HuH-7 (cell line): ENCODE measurements at regions not wholly inside any gene's neighbourhood (a gene's known extent, or its start where the extent isn't known, plus 50 kb on each side); places are given as distances from the start of the nearest gene placed in this dataset.

ENCODE experiments used
- DNase-seq: peaks from one replicate; pipeline ENCODE4 v3.0.0; 2011; ENCODE audit warnings: low spot score

GRCh38 chr3:106699122-106699521 lies 678.1 kb upstream of the CCDC54 start:
- no peak for DNase-seq

DNA sequence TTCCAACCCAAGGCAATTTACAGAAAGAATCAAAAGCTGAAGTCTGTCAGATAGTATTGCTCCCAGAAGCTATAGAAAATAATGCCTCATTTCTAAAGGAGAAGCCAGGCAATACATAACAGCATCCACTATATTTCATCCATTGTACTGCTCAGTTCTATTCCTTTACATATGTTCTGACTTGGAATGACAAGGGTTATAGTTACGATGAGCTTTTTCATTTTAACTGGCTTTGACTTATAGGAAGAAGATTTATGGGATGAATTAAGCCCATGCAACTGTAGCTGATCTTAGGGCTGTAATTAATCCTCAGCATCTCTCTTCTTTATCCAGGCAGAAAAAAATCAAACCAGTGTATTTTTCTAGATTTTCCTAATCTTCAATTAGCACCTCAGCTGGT lies 676.3 kb upstream of the CCDC54 start:
- no peak for DNase-seq

- DNase-seq, result no peak
Observed at GRCh38 chr3:106703524-106703923, 673.7 kb upstream of the CCDC54 start.

- no peak for DNase-seq
Observed at GRCh38 chr3:106707347-106707746, 669.9 kb upstream of the CCDC54 start.

- no peak for DNase-seq
Observed at GRCh38 chr3:106710596-106710995, 666.6 kb upstream of the CCDC54 start.

DNA sequence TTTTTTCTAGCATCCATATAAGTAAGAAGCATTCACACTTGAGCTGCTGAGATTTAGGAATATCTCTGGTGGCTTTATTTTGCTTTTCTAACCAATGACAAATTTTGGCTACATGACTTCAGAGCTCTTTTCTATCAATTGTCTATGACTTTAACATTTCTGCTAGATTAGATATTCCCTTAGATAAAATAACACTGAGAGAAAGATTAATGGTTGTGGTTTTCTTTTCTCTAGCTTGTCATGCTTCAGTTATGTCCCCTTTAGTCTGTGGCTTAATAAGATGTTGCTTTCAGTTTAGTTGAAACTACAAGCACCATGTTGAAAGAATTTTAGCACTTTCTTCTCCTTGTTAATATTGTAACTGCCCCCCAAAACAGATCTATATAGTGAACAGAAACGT lies 665.6 kb upstream of the CCDC54 start:
- DNase-seq, result no peak

GRCh38 chr3:106714400-106714799 lies 662.8 kb upstream of the CCDC54 start:
- no peak for DNase-seq

- DNase-seq, result no peak
Observed at GRCh38 chr3:106715286-106715685, 662.0 kb upstream of the CCDC54 start.

DNA sequence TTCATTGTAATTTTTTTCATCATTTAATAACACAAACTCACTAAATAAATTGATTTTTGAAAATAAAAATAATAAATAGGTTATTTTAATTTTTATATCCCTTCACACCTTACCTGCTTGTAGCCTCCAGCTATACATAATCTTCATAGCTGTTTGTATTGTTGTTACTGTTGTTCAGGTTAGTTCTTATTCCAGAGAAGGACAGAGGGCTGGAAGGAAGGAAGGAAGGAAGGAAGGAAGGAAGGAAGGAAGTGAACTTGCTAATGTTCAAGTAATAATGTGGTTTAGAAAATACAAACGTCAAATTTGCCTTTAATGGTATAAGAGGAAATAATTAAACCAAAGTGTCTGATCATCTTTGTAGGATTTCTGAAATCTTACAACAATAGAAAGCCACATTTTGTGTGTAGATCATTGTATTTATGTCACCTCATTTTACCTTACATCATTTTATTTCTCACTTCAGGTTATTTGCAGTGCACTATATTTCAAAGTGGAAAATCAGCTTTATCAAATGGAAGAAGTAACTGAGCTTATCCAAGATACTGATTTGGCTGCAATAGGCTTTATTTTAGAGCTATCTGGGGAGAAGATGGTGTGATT lies 660.0 kb upstream of the CCDC54 start:
- no peak for DNase-seq

- no peak for DNase-seq
Observed at GRCh38 chr3:106719077-106719476, 658.2 kb upstream of the CCDC54 start.

- DNase-seq, result no peak
Observed at GRCh38 chr3:106719583-106719982, 657.7 kb upstream of the CCDC54 start.

DNA sequence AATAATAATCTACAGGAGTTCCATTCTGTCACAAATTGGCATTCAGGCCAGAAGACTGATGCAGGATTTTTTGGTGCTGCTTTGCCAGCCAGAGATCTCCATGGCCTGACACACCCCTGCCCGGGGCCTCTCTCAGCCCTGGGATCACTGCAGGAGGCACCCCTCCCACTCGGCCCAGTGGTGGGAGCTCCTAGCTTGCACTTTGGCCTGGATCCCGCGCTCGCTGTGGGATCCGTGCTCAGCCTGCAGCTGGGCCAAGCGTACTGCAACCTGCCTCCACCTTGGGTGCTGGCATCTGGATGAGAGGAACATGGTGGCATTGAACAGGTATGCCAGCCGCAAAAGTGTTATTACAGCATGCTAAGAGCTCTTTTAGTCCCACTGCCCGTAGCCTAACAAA lies 656.7 kb upstream of the CCDC54 start:
- DNase-seq, result no peak

DNA sequence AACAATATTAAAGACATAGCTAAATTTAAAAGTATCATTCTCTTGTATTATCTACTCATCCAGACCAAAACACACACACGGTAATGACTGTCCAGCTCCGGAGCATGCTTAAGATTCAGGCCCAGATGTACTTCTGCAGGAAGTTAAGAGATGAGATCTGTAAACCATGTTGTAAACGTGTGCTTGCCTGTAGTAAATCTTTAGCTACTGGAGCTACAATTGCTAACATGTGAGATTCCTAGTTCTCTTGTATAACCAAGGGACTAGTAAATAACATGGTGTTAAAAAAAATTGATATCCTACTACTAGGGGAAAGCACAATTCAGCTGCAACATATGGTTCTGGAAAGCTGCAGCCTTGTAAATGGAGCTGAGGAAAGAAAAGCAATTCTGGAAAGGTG lies 651.7 kb upstream of the CCDC54 start:
- DNase-seq, result no peak

- no peak for DNase-seq
Observed at GRCh38 chr3:106728315-106729098, 648.7 kb upstream of the CCDC54 start.

DNA sequence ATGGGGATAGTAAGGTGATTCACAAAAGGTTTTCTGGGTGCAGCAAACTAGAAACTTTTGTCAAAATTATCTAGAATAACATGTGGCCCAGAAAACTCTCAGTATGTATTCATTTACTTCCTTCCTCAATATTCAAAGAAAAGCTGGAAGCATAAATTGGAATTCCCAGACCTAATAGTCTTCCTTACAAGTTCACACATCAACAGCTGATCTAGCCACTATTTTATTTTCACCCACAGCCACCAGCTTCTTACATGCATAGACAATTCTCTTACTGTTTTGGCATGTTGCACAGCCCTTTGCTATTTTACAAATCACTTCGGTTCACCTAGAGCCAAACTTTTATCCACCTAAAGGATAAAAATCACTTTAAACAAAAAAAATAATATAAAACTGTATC lies 647.8 kb upstream of the CCDC54 start:
- DNase-seq, result no peak

DNA sequence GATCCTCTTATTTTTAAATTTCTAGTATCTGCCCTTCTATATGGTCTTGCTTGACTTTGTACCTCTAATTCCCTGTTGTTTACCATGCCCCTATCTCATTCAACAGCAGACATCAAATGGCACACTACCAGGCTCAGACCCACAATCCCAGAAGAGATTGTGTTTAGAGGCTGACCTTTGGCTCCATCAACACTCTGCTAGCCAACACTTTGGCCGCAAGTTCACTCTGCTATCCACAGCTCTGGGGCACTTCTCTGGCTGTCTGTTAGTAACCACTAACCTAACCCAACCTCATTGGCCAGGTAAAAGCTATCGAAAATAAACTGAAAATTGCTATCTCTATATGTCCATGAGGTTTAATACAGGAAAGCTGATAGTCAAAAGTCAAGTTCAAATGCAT lies 646.0 kb upstream of the CCDC54 start:
- DNase-seq, result no peak

DNA sequence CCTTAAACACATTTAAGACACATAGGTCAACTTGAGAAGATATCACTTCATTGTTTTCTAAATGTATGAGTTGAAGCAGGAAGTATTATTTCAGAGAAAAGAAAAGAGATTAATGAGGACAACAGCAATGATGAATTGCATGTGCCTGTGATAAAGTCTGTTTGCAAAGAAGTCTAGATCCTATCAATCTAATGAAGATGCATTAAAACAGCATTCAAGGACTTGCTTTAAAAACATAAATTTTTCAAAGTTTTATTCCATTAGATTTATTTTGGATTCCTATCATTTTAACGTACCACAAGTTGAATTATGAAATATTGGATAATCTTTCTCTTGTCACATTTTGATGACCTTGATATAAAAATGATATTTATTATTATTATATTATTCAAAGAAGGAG lies 642.5 kb upstream of the CCDC54 start:
- no peak for DNase-seq

DNA sequence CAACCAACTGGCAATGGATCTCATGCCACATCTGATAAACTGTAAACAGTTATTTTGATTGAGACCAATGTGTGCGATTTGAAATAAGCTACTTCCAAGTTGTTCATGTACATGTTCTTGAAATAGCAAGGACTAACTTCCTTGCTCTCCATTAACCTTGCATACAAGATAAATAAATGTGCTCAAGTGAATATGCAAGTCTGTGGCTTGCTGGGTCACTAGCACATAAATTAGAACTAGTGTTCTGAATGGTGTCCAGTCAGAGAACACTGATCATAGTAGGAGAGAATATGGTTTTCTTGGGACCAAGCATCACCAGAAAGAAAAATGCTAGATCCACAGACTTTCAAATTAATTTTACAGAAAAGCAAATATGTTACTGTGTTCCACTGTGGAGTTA lies 640.0 kb upstream of the CCDC54 start:
- DNase-seq, result no peak

DNA sequence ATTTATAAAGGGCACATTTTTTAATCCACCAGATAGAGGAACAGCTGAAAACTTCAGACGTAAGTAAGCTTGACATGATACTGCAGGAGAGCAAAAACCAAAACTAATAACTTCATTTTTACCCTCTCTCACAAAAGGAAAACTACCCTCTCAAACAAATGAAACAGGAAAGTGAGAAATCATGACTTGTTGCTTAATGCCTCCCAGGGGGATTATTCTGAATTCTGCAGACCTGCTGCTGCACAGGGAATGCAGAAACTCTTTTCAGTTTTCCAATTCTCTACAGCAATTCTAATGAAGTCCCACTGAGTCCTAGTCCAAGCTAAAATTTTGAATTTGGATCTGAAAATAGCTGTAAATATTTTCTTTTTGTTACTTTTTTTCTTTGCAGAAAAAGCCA lies 637.1 kb upstream of the CCDC54 start:
- no peak for DNase-seq

- DNase-seq, result no peak
Observed at GRCh38 chr3:106745344-106746168, 631.7 kb upstream of the CCDC54 start.

DNA sequence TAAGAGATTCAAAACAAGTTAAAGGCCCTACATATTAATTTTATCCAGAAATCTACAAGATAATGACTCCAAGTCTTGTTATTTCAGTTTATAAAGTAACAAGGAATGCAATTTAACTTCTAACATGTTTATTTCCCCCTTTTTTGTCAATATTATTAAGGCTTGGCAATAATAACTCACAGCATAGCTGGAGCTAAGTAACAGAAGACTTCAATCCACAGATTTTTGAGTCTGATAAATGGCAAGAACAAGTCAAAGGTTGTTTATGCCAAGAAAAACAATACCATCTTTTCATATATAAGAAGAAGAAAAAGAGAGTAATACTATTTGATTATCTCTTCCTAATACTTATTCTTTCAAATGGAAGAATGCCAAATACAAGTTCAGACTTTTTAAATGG lies 631.0 kb upstream of the CCDC54 start:
- no peak for DNase-seq

- DNase-seq, result no peak
Observed at GRCh38 chr3:106748472-106749262, 628.6 kb upstream of the CCDC54 start.
